ENCODE measurements at regions not wholly inside any gene's neighbourhood (a gene's known extent, or its start where the extent isn't known, plus 50 kb on each side); places are given as distances from the start of the nearest gene placed in this dataset.

DNA sequence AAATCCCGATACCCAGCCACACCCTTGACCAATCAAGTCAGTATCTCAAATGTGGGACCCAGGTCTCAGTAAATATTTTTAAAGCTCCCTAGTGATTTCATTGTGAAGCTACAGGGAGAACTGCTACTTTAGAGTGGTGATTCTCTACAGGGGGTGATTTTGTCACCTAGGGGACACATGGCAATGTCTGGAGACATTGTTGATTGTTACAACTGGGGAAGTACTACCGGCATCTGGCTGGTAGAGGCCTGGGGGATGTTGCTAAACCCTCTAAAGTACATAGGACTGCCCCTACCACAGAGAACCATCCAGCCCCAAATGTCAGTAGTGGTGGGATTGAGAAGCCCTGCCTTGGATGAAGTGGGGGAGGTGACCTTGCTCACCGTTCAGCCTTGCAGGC lies 152.9 kb downstream of the RPS24 start:
- no peak for DNase-seq (ENCODE audit: low spot score)

GRCh38 chr10:78187371-78187770 lies 153.7 kb downstream of the RPS24 start:
- no peak for DNase-seq (ENCODE audit: low spot score)

GRCh38 chr10:78188446-78188845 lies 154.8 kb downstream of the RPS24 start:
- no peak for DNase-seq (ENCODE audit: low spot score)

- no peak for DNase-seq (ENCODE audit: low spot score)
Measured at GRCh38 chr10:78190051-78190825, 156.6 kb downstream of the RPS24 start.

- no peak for DNase-seq (ENCODE audit: low spot score)
Measured at GRCh38 chr10:78191301-78191700, 157.6 kb downstream of the RPS24 start.

- DNase-seq (ENCODE audit: low spot score), result no peak
Measured at GRCh38 chr10:78193189-78193588, 159.5 kb downstream of the RPS24 start.

DNA sequence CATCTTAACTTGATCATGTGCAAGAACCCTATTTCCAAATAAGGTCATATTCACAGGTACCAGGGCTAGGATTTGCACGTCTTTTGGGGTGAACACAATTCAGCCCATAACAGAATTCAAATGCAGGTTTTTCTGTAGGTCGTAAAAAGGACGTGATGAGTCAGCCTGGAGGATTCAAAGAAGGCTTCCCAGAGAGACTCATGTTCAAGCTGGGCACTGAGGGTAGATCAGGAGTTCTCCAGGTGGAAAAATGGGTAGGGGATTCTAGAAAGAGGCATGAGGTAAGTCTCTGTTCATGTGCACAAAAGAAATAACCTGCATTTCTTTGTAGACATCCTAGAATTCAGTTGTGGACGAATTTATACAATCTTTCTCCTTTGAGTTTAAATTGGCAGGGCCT lies 160.4 kb downstream of the RPS24 start:
- no peak for DNase-seq (ENCODE audit: low spot score)

DNA sequence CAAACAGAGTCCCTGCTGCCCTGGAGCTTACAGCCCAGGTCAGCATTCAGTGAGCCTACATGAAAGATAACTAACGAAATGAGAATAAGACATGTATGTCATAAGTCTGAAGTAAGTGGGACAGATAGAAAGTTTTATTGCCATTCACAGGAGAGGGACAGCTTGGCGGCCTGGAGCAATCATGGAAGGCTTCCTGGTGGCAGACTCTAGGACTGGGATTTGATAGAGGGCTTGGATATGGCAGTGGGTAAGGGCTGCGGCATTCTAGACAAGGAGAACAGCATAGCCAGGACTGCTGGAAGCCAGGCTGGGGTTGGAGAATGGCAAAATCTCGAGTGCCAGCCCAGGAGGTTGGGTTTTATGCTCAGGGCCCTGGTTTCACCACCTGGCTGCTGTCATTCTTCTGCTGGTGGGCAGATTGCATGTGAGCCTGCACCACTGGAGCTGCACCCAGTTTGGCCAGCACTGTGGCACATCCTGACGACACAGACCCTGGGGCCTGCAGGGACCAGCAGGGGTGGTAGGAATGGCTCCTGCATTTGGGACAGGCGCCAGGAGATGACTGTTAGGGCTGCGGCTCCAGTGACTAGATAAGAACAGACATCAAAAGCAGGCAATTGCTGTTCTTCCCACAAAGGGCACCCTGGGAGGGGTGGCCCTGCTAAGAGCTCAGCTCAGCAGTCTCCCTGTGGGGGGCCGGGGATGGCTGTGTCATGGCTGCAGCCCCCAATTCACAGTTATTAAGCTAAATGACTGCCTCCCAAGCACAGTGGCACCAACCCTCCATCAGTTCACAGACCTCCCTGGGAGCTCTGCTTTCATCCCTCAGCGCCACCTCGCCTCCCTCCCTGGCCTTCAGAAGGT lies 161.1 kb downstream of the RPS24 start:
- DNase-seq (ENCODE audit: low spot score), result no peak

GRCh38 chr10:78196396-78196795 lies 162.7 kb downstream of the RPS24 start:
- DNase-seq (ENCODE audit: low spot score), result no peak

DNA sequence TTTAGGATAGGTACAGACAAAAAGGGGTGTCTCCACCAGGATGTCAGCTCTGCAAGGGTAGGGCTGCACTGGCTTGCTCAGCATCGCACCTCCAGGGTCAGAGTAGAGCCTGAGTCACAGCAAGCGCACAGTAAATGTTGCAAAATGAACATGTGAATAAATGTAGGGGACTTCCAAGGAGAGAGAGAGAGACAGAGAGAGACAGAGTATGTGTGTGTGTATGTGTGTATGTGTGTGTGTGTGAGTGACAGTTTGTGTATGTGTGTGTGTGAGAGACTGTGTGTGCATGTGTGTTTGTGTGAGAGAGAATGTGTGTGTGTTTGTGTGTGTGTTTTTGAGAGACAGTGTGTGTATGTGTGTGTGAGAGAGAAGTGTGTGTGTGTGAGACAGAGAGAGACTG lies 163.3 kb downstream of the RPS24 start:
- DNase-seq (ENCODE audit: low spot score), result no peak

DNA sequence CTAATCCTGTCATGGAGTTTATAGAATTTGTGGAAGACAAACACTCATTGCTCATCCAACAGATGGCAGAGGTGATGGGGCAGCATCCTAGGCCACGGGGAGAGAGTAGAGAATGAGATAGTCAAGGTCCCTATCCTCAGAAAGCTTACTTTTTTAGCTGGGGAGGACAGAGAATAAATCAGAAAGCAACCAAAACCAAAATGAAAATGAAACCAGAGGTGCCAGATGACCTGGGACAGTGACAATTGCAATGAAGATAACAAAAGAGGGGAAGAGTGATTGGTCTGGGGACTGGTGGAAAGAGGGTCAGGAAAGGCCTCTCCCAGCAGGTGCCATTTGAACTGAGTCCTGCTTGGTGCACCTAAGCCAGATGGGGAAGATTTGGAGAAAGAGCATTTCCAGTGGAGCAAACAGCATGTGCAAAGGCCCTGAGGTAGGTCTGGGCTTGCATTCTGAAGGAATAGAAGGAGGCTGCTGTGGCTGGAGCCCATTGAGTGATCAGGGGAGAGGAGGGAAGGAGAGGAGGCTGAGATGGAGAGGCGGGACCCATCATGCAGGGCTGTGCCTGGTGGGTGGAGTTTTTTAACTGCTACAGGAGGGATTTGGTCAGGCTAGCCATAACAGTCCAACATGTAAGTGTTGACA lies 164.1 kb downstream of the RPS24 start:
- DNase-seq (ENCODE audit: low spot score), result no peak

DNA sequence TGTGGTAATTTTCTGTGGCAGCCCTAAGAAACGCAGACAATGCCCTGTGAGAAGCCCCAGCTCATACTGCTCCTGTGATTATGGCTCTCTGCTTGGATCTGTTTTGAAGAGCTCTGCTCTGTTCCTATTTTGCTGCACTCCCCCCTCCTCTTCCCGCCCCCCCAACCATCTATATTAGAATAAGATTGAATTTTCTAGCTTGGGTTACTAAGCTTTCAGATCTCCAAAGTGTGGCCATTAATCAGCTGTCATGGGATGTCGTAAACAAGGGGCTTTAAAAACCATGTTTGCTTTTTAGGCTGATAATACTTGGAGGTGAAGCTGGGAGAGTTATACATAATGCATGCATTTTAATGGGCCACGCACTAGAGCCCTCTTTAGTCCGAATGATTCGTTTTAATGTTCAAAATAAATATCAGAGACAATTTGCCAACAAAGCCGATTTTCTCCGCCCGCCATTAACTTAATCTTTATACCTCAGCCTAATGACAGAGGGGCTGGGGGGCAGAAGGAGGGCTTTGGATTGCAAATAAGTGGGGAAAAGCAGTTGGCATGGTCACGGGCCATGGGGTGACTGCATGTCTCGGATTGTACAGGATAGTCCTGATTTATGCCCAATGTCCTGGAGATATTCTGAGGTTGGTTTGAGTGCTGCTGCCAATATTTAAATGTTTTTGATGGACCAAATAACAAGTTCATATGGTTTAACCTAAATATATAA lies 165.5 kb downstream of the RPS24 start:
- DNase-seq (ENCODE audit: low spot score), result no peak

- no peak for DNase-seq (ENCODE audit: low spot score)
Measured at GRCh38 chr10:78199759-78200158, 166.1 kb downstream of the RPS24 start.

DNA sequence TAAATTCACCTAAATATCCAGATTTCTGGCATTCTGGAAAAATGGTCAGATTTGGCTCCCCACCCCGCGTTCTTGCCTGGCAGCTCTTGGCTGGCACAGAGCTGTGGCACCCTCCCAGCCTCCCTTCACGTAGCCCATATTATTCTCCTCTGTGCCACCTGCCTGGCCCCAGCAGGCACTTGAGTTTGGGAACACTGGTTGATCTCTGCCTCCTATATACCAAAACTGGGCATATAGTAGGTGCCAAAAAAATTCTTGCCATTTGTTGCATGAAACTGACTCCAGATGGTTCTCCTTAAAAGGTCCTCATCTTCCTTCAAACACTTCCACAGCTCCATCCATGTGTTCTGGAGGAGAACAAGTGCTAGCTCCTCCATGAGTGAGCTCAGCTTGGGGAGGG lies 167.0 kb downstream of the RPS24 start:
- no peak for DNase-seq (ENCODE audit: low spot score)

GRCh38 chr10:78202386-78202785 lies 168.7 kb downstream of the RPS24 start:
- no peak for DNase-seq (ENCODE audit: low spot score)

DNA sequence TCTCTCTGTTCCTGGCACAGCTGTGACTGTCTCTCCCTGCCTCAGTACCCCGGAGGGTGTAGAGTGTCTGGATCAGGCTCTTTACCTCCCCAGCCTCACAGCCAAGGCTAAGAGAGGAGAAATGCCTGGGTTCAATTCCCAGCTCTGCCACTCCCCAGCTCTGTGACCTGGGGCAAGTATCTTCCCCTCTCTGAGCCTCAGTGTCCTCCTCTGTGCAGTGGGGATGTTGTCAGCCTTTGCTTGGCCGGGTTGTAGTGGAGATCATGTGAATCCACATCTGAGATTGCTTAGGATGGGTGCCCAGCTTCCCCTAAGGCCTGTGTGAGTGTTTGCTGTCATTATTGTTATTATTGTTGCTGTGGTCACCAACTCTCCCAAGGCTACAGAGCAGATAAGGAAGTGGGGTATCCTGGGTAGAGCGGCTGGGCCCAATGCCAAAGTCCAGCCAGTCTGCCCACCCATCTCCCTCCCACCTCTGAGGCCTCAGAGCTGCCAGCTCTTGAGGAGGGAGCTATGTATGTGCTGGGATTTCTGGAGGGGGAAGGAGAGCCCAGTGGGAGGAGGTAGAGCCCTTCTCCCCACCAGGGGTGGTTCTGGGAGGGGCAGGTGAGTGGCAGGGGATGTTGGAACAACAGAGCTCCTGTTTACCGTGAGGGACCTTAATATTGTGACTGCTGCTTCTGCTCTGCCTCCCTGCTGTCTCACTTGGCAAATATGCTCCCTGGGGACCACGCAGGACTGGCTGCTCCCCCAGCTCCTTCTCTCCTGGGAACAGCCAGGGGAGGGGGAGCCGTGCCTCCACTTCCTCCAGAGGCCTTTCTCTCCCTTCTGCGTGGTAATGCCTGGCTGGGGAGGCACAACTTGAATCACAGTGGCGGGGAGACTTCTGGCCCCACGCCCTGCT lies 170.5 kb downstream of the RPS24 start:
- no peak for DNase-seq (ENCODE audit: low spot score)

DNA sequence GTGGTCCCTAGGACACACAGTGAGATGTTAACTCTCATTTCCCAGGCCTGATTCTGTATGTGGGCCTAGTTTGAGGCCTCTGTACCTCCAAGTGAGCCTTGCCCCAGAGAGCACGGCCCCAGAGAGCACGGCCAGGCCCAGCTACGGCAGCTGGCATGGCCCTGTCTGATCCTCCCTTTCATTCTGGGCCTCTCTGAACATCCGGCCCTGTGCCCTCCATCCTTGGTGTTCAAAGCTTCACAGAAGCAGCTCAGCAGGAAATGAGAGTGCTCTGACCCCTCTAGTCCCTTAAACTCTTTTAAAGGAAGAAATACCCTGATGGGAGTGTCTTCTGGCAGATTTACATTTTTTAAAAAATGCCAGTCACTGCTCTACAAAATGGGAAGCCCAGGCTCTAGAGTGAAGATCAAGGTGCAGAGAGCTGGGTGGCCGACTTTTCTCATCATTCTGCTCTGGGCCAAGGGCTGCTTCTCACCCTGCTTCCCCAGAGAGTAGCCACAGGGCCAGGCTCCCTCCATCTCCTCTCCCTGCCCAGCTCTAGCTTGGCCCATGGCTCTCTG lies 171.9 kb downstream of the RPS24 start:
- DNase-seq (ENCODE audit: low spot score), result no peak

DNA sequence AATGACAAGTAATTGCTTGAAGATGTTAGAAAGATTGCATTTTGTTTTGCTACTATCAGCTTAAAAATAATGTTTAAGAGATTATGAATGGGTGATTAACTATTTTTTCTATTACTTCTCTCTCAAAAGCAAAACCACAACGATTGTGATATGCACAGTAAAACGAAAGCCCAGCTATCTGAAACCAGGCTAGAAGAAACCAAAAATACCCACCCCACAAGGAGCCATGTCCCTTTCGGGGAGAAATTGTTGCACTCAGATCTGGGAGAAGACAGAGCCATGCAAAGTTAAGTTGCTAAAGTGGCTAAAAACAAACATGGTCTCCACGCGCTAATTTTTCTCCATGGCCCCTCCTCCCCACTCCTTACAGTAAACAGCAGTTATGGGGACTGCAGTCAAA lies 173.6 kb downstream of the RPS24 start:
- no peak for DNase-seq (ENCODE audit: low spot score)

- no peak for DNase-seq (ENCODE audit: low spot score)
Measured at GRCh38 chr10:78207776-78208175, 174.1 kb downstream of the RPS24 start.

DNA sequence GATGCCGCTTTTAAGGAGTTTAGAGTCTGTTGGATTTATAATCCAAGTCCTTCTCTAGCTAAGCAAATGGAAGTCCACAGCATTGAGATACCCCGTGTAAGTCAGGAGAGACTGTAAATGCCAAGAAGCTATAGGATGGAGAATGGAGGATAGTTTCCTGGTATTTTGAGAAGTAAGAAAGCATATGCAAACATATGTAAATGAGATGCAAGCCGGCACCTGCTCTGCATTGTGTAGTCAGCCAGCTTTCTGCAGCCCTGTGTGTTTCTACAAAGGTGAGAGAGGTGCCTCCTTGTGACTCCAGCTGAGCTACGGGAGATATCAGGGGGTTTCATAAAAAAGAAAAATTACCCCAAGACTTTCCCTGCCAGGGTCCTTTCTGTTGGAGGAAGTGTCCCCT lies 176.3 kb downstream of the RPS24 start:
- no peak for DNase-seq (ENCODE audit: low spot score)

GRCh38 chr10:78210548-78210947 lies 176.9 kb downstream of the RPS24 start:
- DNase-seq (ENCODE audit: low spot score), result no peak

All from putamen (tissue), 1 donor.